B cell (primary cell): ENCODE measurements at regions not wholly inside any gene's neighbourhood (a gene's known extent, or its start where the extent isn't known, plus 50 kb on each side); places are given as distances from the start of the nearest gene placed in this dataset.

Source experiments
- ATAC-seq: fragments of 200-7000 bp; cut with Tn5 transposase; one replicate; pipeline ENCODE4 v1.10.0; 2021; ENCODE audit warnings: low read depth, mild to moderate bottlenecking, moderate number of reproducible peaks, moderate library complexity
- CTCF ChIA-PET: fragments of 350-600 bp; sonication (Branson Sonifier 250); formaldehyde crosslinking; loops from one replicate; lab custom pipeline; 2021; ENCODE audit warnings: antibody characterized with exemption, inconsistent platforms; lab: Charles Lee
- POLR2A ChIA-PET: fragments of 350-600 bp; sonication (Branson Sonifier 250); formaldehyde crosslinking; loops from one replicate; lab custom pipeline; 2021; ENCODE audit warnings: antibody characterized with exemption; lab: Charles Lee
- DNase-seq: peaks from one replicate; pipeline ENCODE4 v3.0.0; 2013
- H2AFZ ChIP-seq: 2 replicates; pipeline ENCODE4 v1.6.1; 2012; ENCODE audit warnings: mild to moderate bottlenecking, low read depth, low read length; ENCODE audit not compliant: insufficient read depth, poor library complexity, severe bottlenecking
- H3K27ac ChIP-seq, 2 donors: 1 replicate in 1 of 2; 2 replicates in 1 of 2; pipeline ENCODE4 v1.5.1; 2012 to 2013; ENCODE audit warnings: low read length in 2 of 2, mild to moderate bottlenecking in 2 of 2, moderate library complexity in 1 of 2
- H3K27me3 ChIP-seq, 4 experiments: fragments of 200-600 bp in 1 of 4; sonication (generic) in 1 of 4; replicated peaks in 1 of 4; 1 replicate in 2 of 4; 2 replicates in 2 of 4; pipeline versions ENCODE4 v1.6.1 to v1.7.0; 2013 to 2016; ENCODE audit warnings: low read length in 3 of 4, mild to moderate bottlenecking in 2 of 4, mixed read lengths in 1 of 4, moderate library complexity in 1 of 4; ENCODE audit not compliant: insufficient read depth in 4 of 4, control insufficient read depth in 3 of 4; ENCODE audit errors: control extremely low read depth in 1 of 4
- H3K36me3 ChIP-seq, 2 experiments: replicated peaks in 1 of 2; 1 replicate in 1 of 2; 2 replicates in 1 of 2; pipeline versions ENCODE4 v1.6.1 to v1.7.1; 2013; ENCODE audit warnings: low read length in 1 of 2; ENCODE audit not compliant: insufficient read depth in 2 of 2, control insufficient read depth in 1 of 2; ENCODE audit errors: control extremely low read depth in 1 of 2, extremely low read depth in 1 of 2
- H3K4me1 ChIP-seq, 2 donors: fragments of 200-600 bp in 1 of 2; sonication (generic) in 1 of 2; 1 replicate in 1 of 2; 2 replicates in 1 of 2; pipeline versions ENCODE4 v1.5.1 to v1.6.1; 2013 to 2017; ENCODE audit warnings: low read length in 2 of 2; ENCODE audit not compliant: control insufficient read depth in 2 of 2, insufficient read depth in 2 of 2
- H3K4me2 ChIP-seq: replicated peaks from 2 replicates; pipeline ENCODE3; 2012; ENCODE audit warnings: mild to moderate bottlenecking, low read depth, low read length; ENCODE audit not compliant: poor library complexity, severe bottlenecking
- H3K4me3 ChIP-seq, 5 experiments: fragments of 200-600 bp in 1 of 5; sonication (generic) in 1 of 5; 1 replicate in 3 of 5; 2 replicates in 2 of 5; pipeline versions ENCODE4 v1.5.1 to v1.7.0; 2011 to 2016; ENCODE audit warnings: low read length in 4 of 5, mild to moderate bottlenecking in 4 of 5, low read depth in 2 of 5, control low read depth in 1 of 5, moderate library complexity in 1 of 5; ENCODE audit not compliant: insufficient read depth in 1 of 5; ENCODE audit errors: control extremely low read depth in 1 of 5, extremely low read depth in 1 of 5
- H3K79me2 ChIP-seq: fragments of 200-600 bp; sonication (generic); one replicate; pipeline ENCODE4 v1.6.0; 2016; ENCODE audit warnings: low read length; ENCODE audit not compliant: control insufficient read depth, insufficient read depth
- H3K9ac ChIP-seq: fragments of 200-600 bp; sonication (generic); 2 replicates; pipeline ENCODE4 v1.6.1; 2017; ENCODE audit warnings: mild to moderate bottlenecking, low read length, moderate library complexity
- H3K9me3 ChIP-seq, 3 donors: one replicate each; pipeline versions ENCODE4 v1.6.1 to v1.7.1; 2013; ENCODE audit warnings: low read length in 2 of 3; ENCODE audit not compliant: control insufficient read depth in 2 of 3, insufficient read depth in 1 of 3; ENCODE audit errors: control extremely low read depth in 1 of 3
- H4K20me1 ChIP-seq: 2 replicates; pipeline ENCODE4 v1.6.0; 2012; ENCODE audit warnings: mild to moderate bottlenecking, low read length; ENCODE audit not compliant: insufficient read depth, control insufficient read depth, poor library complexity, severe bottlenecking
- H3K27ac Mint-ChIP-seq: one replicate; pipeline ENCODE4 v1.8.0; 2021; ENCODE audit warnings: mixed read lengths
- H3K27me3 Mint-ChIP-seq: one replicate; pipeline ENCODE4 v1.8.0; 2021; ENCODE audit warnings: mixed read lengths
- H3K4me1 Mint-ChIP-seq: one replicate; pipeline ENCODE4 v1.8.0; 2021; ENCODE audit warnings: mixed read lengths
- H3K4me3 Mint-ChIP-seq: one replicate; pipeline ENCODE4 v1.8.0; 2021; ENCODE audit warnings: mixed read lengths
- H3K9me3 Mint-ChIP-seq: one replicate; pipeline ENCODE4 v1.8.0; 2022; ENCODE audit warnings: mixed read lengths; ENCODE audit not compliant: insufficient read depth
- CTCF ChIP-seq: fragments of 200-600 bp; IDR thresholded peaks from one replicate; pipeline ENCODE4 v1.8.0; 2022; ENCODE audit warnings: antibody characterized with exemption, mild to moderate bottlenecking
- EZH2 ChIP-seq: IDR thresholded peaks from 2 replicates; pipeline ENCODE4 v1.6.1; 2012; ENCODE audit warnings: borderline replicate concordance, low read depth, mild to moderate bottlenecking, moderate library complexity, low read length; ENCODE audit not compliant: insufficient read depth, poor library complexity, severe bottlenecking
- WGBS: methylation state at CpG from one replicate; pipeline ENCODE4 v1.1.5; 2013; ENCODE audit warnings: missing lambda C conversion rate; ENCODE audit not compliant: insufficient coverage; 5-methylcytosine and 5-hydroxymethylcytosine counted together
- intact Hi-C: fragments of 100-400 bp; cut with micrococcal nuclease; formaldehyde crosslinking; loops from one replicate; pipeline ENCODE4 v1.10.0; 2022

- no peak overlapping the region for H3K4me2 ChIP-seq
- DNase-seq (no peak), ATAC-seq (no peak)
- no peaks in the 10 kb centered on the region for H3K27me3 Mint-ChIP-seq
- no peaks in the 10 kb centered on the region for H3K4me1 ChIP-seq
- ChIA-PET POLR2A (no interaction called here), CTCF (interaction anchor here (0.6 to 1.1 kb wide), 2 partner anchors 9 to 510 kb away, joined by 3 to 5 read pairs; no protein-coding TSS in a partner anchor)
- no peak overlapping the region for H3K9ac ChIP-seq
- no peaks in the 10 kb centered on the region for H3K36me3 ChIP-seq
- H3K27me3 ChIP-seq: no peaks in the 10 kb centered on the region
- peaks cover 5% of the 10 kb centered on the region for H3K9me3 Mint-ChIP-seq
- no peaks in the 10 kb centered on the region for H3K4me1 Mint-ChIP-seq
- H3K27ac Mint-ChIP-seq: no peak overlapping the region
- H3K27ac ChIP-seq: no peak overlapping the region
- no peaks in the 10 kb centered on the region for H3K79me2 ChIP-seq
- H3K4me3 Mint-ChIP-seq: no peak overlapping the region
- intact Hi-C loops: no loop called here
- no peak overlapping the region for H2AFZ ChIP-seq
- no peaks in the 10 kb centered on the region for H3K9me3 ChIP-seq
- no peak overlapping the region for H3K4me3 ChIP-seq
- H4K20me1 ChIP-seq: no peaks in the 10 kb centered on the region
- peak; percentile 64 for TF ChIP-seq CTCF
- TF ChIP-seq EZH2: no peak
Observed at GRCh38 chr10:84026821-84027257, 112.5 kb upstream of the GHITM start.

GRCh38 chr10:84029840-84030239 lies 109.5 kb upstream of the GHITM start:
- H3K4me2 ChIP-seq: no peak overlapping the region
- H3K27me3 ChIP-seq: no peaks in the 10 kb centered on the region
- Mint-ChIP-seq H3K4me1 (no peaks in the 10 kb centered on the region), H3K27me3 (no peaks in the 10 kb centered on the region), H3K27ac (no peak overlapping the region), H3K4me3 (no peak overlapping the region), H3K9me3 (peaks cover 2% of the 10 kb centered on the region)
- H3K4me1 ChIP-seq: no peaks in the 10 kb centered on the region
- no peak overlapping the region for H3K9ac ChIP-seq
- DNase-seq (no peak), ATAC-seq (no peak)
- H3K79me2 ChIP-seq: no peaks in the 10 kb centered on the region
- POLR2A ChIA-PET: no interaction called here
- TF ChIP-seq EZH2 (no peak), CTCF (no peak)
- no peaks in the 10 kb centered on the region for H3K36me3 ChIP-seq
- H3K27ac ChIP-seq: no peak overlapping the region
- H3K9me3 ChIP-seq: no peaks in the 10 kb centered on the region
- no peaks in the 10 kb centered on the region for H4K20me1 ChIP-seq
- no peak overlapping the region for H2AFZ ChIP-seq
- no peak overlapping the region for H3K4me3 ChIP-seq
- CTCF ChIA-PET: no interaction called here
- intact Hi-C loops: no loop called here
- no CpG with 5 or more reads among the region's 4 CpGs for WGBS
